IMR-90 (cell line): ENCODE measurements at regions not wholly inside any gene's neighbourhood (a gene's known extent, or its start where the extent isn't known, plus 50 kb on each side); places are given as distances from the start of the nearest gene placed in this dataset.

Experiments used
- BHLHE40 ChIP-seq: fragments of 150-350 bp; IDR thresholded peaks from 2 replicates; pipeline ENCODE4 v1.6.1; 2016; ENCODE audit warnings: mild to moderate bottlenecking, low read depth, low read length
- CEBPB ChIP-seq: IDR thresholded peaks from 2 replicates; pipeline ENCODE4 v1.6.1; 2012; ENCODE audit warnings: low read depth, low read length, improper control_type of control experiment
- CTCF ChIP-seq: conservative IDR thresholded peaks from 2 replicates; pipeline ENCODE4 v1.5.1; 2012; ENCODE audit warnings: mild to moderate bottlenecking, low read depth, low read length, improper control_type of control experiment
- MAFK ChIP-seq: IDR thresholded peaks from 2 replicates; pipeline ENCODE4 v1.6.1; 2012; ENCODE audit warnings: low read depth, low read length, improper control_type of control experiment
- MAZ ChIP-seq: IDR thresholded peaks from 2 replicates; pipeline ENCODE4 v1.6.1; 2012; ENCODE audit warnings: low read depth, mild to moderate bottlenecking, low read length, improper control_type of control experiment, moderate library complexity, borderline replicate concordance
- MXI1 ChIP-seq: IDR thresholded peaks from 2 replicates; pipeline ENCODE4 v1.6.1; 2012; ENCODE audit warnings: low read depth, mild to moderate bottlenecking, low read length, moderate library complexity, borderline replicate concordance
- POLR2A ChIP-seq: IDR thresholded peaks from 2 replicates; pipeline ENCODE4 v1.6.1; 2012; ENCODE audit warnings: mild to moderate bottlenecking, low read depth, low read length
- RAD21 ChIP-seq: IDR thresholded peaks from 2 replicates; pipeline ENCODE4 v1.6.1; 2012; ENCODE audit warnings: low read length, improper control_type of control experiment
- RCOR1 ChIP-seq: IDR thresholded peaks from 2 replicates; pipeline ENCODE4 v1.6.1; 2012; ENCODE audit warnings: mild to moderate bottlenecking, low read length, improper control_type of control experiment; ENCODE audit not compliant: insufficient replicate concordance
- RFX5 ChIP-seq: IDR thresholded peaks from 2 replicates; pipeline ENCODE4 v1.8.0; 2012; ENCODE audit warnings: low read depth, mild to moderate bottlenecking, low read length, moderate library complexity
- USF2 ChIP-seq: fragments of 150-350 bp; IDR thresholded peaks from 2 replicates; pipeline ENCODE4 v1.6.1; 2017; ENCODE audit warnings: mild to moderate bottlenecking, antibody characterized with exemption, low read length, low read depth

GRCh38 chr3:535566-536416, 339.2 kb downstream of the CHL1 start:
- TF ChIP-seq POLR2A (no peak), CTCF (peak; percentile 34), RCOR1 (no peak), RAD21 (no peak), CEBPB (no peak), USF2 (no peak), MXI1 (no peak), MAFK (no peak), BHLHE40 (no peak), MAZ (peak; percentile 24; the same call in 1 of the 2 replicates), RFX5 (no peak)
